AG20443 (cell line): ENCODE measurements at regions not wholly inside any gene's neighbourhood (a gene's known extent, or its start where the extent isn't known, plus 50 kb on each side); places are given as distances from the start of the nearest gene placed in this dataset.
"Not testable (repeated sequence)": the region's sequence is repeated elsewhere in the genome, so short reads cannot be mapped to it uniquely, and the experiment has no call there.

ENCODE experiments used
- DNase-seq: peaks from one replicate; pipeline ENCODE4 v3.0.0; 2012; ENCODE audit warnings: low spot score, mixed read lengths

DNA sequence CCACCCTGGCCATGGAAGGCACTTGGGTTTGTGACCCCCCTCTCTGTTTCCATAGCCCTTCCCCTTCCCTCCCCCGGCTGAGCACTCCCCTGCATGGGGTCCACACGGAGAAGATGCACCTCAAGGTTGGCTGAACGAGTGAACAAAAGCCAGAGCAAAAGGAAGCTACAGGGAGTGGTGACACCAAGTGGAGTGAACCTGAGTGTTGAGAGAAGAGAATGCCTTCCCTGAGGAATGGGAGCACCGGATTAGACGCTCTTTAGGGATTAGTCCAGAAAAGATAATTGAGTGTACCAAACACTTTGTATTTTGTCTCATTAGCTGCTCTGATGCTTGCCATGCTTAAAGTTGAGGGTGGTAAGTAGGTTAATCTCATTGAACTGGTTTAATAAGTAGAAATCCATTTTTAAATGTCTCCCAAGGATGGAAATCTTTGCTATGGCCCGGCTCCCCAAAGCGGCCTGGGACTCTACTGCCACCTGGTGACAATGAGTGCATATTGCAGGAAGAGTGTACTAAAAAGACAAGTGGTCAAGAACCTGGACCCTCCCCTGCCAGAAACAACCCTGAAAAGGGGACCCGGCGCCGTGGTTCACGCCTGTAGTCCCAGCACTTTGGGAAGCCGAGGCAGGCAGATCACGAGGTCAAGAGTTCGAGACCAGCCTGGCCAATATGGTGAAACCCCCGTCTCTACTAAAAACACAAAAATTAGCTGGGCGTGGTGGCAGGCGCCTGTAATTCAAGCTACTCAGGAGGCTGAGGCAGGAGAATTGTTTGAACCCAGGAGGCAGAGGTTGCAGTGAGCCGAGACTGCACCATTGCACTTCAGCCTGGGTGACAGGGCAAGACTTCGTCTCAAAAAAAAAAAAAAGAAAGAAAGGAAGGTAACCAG, 150.6 kb upstream of the ZC3H12A start:
- DNase-seq = peak; percentile 48

DNA sequence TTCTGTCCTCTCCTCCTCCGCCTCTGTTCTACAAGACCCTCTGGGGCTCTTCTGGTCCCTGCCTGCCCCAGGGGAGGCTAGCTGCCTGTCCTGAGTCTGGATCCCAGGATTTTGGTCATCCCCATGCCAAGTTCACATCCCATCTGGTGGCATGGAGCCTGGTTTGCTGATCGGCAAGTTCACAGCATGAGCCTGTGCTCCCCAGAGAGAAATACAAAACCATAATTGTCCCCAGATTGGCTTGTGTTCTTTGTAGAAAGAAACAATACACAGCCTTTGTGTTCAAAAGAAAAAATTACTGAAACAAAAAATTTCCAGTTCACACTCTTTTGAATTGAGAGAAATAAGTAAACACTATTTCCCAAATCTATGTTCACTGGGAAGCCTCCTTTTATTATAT, 149.4 kb upstream of the ZC3H12A start:
- no peak for DNase-seq

DNA sequence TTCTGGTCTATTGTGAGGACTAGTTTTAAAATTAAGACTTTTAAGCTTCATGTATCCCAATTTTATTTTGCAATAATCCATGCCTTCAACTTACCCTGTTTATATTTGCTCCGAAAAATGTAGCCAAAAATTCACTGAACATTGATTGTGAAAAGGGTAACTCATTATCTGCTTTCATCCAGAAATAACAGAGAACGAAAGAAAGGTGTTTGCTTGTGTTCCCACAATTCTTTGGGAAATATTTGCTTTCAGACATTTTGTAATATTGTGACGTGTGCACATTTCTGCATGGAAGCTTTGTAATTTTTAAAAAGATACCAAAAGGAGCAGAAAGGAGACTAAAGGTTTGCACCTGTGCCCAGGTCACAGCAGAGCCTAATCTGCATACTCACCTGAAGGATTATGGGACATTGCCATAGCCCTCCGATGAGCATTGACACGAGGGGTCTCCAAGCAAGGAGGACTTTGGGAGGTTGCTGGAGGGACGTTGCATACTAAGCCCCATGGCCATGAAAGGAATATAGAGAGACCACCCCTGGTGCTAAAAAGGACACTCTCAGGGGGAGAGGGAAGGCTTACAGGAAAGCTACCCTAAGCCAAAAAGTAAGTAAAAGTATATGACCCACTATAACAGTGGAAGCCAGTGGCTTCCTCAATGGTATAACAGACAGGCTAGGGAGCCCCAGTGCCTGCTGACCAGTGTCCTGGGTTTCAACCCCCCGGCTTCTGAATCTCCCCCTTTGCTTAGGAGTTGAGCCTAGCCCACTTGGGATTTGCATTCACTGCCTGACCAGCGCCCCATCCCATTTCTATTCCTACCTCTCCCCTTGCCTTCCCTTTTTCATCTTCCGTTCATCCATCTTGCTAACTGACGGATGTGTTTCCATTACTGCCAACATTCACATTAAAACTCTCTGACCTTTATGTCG, 148.6 kb upstream of the ZC3H12A start:
- DNase-seq = no peak

DNA sequence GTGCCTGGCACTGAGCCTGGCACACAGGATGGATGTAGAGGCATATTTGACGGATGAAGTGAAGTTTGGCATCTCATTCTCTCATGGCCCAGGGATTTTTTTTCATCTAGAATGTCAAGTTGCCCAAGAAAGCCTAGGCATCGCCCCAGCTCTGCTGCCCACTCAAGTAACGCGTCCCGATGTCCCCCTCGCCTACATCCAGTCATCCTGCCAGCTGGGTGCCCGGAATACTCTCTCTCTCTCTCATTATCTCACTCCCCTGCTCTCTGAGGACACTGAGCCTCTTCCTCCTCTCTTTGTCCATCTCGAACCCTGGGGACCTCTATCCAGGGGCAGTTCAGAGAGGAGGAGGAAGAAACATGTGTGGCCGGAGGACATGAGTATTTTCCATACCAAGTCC, 142.3 kb upstream of the ZC3H12A start:
- no peak for DNase-seq

DNA sequence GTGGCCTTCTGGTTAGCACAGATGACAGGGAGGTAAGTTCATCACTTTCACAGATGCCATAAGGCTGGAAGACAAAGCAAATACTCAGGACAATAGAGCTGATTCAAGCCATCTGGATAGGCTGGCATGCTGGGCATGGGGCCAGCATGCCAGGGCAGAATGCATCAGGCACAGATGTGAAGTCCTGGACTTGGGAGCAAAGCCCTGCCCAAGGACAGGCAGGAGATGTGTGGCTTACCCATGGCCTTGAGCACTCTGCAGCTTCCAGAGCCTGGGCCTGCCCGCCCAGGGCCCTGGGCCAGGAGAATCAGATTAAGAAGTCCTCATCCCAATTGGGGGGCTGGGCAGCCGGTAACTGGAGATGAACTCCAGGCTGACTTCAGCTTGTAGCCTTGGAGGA, 135.7 kb upstream of the ZC3H12A start:
- DNase-seq = no peak

DNA sequence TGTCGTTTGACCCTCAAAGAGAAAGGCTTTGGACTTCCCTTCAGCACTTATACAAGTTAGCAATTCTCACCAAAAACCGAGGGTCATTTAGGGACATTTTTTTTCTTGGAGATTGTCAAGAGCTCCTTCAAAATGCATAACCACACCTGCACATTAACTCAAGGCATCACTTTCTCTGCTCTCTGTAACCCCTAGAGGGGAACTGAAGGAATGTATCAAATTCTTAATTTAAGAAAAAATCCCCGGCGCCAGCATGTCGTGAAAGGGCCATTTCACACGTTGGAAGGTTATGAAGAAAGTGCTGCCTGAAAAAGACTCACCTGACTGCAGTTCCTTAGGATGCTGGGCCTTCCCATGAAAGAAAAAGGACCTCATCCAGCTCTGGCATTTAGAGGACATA, 131.6 kb upstream of the ZC3H12A start:
- DNase-seq = no peak

DNA sequence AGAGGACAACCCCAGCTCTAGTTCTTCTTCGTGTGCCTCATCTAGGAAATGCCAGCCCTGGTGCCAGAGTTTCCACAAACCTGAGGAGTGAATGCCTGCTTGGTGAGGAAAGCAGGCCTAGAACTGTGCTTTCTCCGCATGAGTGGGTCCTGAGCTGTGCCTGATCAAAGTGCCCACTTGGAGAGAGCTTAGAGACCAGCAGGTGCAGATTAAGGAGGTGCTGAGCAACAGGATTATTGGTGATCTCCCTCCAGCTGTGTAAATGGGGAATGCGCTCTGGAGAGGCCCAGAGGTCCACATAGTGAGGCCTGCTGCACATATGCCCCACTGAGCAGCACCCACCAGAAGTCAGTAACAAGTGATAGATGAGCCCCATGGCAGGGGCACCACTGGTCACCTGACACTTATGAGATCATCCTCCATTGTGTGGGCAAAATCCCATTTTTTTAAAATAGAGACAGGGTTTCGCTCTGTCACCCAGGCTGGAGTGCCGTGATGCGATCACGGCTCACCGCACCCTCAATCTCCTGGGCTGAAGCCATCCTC, 127.2 kb upstream of the ZC3H12A start:
- DNase-seq = no peak

DNA sequence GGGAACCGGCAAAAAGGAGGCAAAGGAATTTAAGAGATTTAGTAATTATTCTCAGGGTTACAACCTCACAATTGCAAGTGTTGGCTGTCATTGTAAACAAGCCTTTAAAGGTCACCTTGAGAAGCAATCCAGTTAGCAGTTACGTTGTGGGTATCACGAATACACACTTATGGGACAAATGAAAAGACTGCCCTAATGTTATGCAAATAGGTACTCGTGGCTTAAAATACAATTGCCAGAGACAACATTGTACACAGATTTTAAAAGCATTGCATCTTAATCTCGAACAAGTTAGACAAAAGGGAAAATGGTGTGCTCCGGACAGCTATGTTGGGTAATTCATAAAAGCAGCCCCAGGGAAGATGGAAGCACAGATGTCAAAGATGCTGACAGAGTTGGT, 120.5 kb upstream of the ZC3H12A start:
- no peak for DNase-seq

DNA sequence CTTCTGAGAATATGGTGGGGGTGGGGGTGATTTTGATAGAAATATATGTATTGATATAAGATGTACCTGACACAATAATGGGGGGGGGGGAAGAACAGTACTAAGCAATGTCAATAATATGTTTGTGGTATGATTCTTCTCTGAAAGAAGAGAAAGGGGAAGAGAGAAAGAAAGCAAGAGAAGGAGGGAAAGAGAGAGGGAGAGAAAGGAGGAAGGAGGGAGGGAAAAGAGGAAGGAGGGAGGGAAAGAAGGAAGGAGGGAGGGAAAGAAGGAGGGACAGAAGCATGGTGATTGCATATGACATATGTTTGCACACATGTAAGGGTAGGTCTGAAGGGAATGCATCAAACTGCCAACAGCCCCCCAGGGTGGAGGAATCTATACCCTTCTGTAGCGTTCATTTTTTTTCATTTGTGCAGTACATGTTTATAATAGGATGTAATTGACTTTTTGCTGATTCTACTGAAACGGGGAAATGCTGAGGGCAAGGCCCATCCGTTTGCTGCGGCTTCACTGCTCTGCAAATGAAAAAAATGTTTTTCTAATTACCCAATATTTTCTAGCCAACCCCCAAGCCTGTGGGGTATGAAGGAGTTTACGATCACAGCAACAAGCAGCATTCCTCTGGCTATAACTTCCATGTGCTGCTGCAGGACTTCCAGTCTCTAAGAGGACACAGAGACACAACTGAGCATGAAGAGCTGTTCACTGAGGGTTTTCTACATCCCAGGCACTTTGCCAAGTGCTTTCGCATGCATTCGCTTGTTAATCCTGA, 119.3 kb upstream of the ZC3H12A start:
- DNase-seq = no peak

DNA sequence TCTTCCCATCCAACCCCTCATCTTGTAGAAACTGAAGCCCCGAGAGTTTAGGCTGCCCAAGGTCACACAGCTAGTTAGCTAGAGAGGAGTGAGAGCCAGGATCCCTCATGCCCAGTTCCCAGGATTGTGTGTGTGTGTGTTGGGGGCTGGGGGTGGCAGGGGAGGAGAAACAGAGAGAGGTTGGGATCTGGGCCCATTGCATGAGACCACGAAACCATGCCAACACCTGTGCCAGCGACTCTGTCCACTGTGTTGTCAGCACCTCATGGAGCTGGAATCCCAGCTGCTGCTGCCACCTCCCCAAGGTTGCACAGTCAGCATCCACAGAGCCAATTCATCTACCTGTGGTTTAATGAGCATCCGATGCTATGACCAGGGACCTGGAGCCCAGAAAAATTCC, 115.4 kb upstream of the ZC3H12A start:
- no peak for DNase-seq

DNA sequence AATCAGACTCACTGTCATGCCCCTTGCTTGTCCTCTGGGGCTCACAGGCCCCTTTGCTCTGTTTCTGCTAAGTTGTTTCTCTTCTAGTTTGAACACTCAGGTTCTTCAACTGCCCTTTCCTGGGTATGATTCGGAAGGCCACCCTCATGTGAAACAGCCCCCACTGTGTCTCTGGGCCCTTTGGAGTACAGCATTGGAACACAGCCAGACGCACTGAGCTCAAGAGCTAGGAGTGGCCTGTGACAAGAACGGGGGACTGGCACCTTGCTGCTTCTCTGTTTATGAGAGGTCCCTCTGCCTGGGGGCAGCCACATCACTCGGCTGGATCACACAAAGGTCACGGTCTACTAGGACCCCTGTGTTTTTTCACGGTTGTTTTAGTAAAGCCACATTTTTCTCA, 114.4 kb upstream of the ZC3H12A start:
- no peak for DNase-seq

DNA sequence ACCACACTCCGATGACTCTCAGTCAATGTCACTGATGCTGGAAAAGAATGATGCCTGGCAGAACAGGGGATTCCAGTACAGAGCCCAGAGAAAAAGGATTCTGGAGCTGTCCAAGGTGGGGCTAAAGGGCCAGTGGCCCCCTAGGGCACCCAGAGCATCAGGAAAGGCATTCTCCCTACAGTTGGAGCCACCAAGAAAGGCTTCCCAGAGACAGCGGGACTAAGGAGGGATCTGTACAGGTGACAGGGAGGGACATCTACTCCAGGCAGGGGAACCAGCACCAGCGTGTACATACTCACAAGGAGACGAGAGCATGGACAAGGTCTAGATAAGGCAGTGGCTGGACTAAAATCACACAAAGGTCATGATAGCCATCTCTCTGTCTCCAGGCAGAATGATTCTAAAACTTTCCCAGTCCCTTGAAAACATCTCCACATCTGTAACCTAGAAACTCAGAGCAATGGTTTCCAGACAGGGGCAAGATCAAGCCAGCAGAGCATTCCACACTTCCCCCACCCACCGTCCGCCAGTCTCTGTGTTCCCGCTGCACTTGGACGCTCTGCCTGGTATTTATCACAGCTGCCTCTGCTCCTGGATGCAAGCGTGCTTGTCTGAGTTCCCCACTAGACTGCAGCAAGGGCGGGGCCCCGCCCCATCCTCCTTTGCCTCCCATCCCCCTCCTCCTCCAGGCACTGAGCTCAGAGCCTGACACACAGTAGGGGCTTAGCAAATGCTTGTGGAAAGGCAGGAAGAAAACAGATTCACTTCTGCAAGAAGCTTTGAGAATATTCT, 111.6 kb upstream of the ZC3H12A start:
- no peak for DNase-seq

DNA sequence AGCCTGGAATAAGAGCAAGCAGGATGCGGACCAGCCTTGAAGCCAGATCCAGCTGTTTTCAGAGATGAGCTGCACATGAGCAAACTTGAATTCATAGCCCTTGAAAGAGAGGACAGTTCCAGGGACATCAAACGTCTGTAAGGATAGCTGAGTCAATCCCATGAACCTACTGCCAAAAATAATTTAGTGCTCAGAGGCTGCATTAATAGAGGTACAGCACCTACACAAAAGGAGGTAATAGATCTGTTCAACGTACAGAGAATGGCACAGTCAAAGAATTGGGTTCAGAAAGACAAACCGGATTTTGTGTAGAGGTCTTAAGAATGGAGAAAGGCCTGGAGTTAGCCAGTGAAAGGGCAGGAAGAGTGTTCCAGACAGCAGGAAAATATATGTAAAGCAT, 110.8 kb upstream of the ZC3H12A start:
- DNase-seq = no peak

DNA sequence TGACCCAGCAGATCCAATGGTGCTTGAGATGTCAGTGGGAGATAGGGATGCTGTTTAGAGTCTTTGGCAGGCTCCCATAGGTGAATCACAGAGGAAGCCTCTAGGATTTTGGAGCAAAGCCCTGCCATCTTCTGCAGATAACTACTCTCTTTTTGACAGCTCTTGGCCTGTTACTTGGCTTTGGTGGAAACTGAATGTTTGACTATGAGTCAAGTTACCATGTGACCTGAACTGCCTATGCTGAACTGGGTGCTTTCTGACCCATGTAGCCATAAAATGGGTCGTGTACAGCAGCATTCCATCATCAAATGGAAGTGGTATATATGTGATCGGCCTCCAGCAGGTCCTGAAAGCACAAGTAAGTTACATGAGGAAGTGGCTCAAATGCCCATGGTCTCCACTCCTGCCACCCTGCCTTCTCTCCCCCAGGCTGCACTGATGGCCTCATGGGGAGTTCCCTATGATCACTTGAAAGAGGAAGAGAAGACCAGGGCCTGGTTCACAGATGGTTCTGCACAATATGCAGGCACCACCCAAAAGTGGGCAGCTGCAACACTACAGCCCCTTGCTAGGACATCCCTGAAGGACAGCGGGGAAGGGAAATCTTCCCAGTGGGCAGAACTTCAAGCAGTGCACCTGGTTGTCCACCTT, 105.6 kb upstream of the ZC3H12A start:
- not testable (repeated sequence) for DNase-seq

DNA sequence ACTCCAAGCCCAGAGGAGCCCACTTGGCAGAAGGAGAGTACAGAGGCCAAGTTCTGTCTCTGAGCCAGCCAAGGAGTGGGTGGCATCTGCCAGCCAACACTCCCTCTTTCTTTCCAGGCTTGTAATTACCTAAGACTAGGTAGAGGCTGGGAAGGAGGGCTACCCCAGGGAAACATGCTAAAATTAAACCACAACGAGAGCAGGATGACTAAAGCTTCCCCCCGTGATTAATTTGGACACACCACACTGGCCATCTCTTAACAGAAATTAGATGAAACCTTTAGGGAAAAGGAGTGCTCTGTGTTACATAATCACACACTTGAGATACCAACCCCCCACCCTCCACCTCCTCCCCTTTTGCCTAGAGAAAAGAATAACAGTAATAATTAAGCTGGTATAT, 102.1 kb upstream of the ZC3H12A start:
- no peak for DNase-seq

DNA sequence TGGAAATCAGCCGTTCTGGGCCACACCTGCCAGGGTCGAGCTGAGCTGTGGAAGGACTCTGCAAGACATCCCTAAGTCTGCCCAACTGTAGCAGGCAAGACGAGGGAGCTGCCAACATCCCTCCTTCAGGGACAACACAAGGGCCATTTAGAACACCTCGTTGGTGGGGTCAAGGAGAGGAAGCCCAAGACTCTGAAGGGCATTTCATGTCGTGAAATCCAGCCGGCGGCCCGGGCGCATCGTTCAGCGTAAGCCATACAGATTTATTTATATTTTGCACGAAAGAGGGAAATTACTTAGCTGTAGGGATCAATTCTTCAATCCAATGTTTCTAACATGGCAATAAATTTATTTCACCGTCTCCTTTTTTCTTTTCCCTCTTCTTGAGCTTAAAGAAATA, 101.7 kb upstream of the ZC3H12A start:
- DNase-seq = no peak

DNA sequence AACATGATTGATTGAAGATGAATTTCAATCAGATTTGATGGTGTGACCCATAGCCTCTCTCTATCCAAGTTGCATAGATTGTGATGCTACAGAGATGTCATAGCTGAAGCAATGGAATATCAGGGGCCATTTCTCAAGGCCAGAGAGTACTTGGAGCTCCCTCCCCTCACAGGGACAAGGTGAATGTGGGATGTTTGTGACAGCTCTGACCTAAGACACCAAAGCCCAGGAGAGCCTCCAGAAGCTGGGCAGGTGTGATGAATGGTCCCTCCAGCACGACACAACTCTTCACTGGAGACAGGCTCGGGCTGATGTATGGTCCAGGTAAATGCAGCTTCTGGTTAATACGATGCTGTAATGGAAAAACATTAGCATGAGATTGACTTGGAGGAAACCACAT, 101.0 kb upstream of the ZC3H12A start:
- no peak for DNase-seq

DNA sequence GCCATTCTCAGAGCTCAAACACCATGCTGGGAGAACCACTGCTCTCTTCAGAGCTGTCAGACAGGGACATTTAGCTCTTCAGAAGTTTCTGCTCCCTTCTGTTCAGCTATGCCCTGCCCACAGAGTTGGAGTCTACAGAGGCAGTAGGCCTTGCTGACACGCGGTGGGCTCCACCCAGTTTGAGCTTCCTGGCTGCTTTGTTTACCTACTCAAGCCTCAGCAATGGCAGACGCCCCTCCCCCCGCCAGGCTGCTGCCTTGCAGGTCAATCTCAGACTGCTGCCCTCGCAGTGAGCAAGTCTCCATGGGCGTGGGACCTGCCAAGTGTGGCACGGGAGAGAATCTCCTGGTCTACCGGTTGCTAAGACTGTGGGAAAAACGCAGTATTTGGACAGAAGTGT, 93.8 kb upstream of the ZC3H12A start:
- not testable (repeated sequence) for DNase-seq

DNA sequence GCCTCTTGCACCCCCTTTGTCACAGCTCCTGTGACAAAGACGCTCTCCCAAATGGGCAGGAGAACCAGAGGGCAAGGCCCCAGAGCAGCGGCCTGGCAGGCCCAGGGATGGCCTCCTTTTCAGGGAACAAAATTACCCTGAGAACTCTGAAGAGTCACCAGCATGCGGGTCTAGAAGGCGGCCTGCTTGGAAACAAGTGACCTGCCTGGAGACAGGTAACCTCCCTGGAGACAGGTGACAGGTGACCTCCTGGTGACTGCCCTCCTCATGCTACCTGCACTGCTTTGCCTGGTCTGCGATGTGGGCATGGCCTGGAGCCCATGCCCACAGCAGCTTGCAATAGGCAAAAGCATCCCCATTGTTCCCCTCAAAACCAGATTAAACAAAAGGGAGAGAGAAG, 86.5 kb upstream of the ZC3H12A start:
- no peak for DNase-seq

DNA sequence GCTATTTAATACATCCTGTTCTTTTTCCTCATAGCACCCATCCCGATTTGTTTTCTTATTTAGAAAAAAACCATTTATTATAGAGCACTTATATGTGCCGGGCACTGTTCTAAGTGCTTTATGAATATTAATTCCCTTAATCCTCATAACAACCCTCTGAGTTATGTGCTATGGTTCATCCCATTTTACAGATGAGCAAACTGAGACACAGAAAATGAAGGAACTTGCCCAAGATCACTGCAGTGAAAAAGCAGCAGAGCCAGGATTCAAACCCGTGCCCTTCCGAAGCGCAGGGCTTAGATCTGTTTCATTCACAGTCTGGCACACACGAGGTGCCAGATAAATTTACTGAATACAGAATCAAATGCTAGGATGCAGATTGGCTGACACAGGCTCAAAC, 85.1 kb upstream of the ZC3H12A start:
- DNase-seq = no peak
